PC-3 (cell line): ENCODE measurements at regions not wholly inside any gene's neighbourhood (a gene's known extent, or its start where the extent isn't known, plus 50 kb on each side); places are given as distances from the start of the nearest gene placed in this dataset.
"Not testable (repeated sequence)": the region's sequence is repeated elsewhere in the genome, so short reads cannot be mapped to it uniquely, and the experiment has no call there.

Experiments
- ATAC-seq: fragments of 200-7000 bp; cut with Tn5 transposase; 2 replicates; pipeline ENCODE4 v1.9.1; 2020; ENCODE audit warnings: mild to moderate bottlenecking, moderate library complexity
- BruUV-seq: library from RNA; stranded (reverse); fragments of 400-500 nt; replicated peaks from 2 replicates; lab custom pipeline; 2021; lab: Mats Ljungman, UMichigan
- CTCF ChIA-PET: fragments of 300-600 bp; sonication (Branson Sonifier 250); formaldehyde crosslinking; loops from one replicate; lab custom pipeline; 2022; ENCODE audit warnings: antibody characterized with exemption; lab: Charles Lee
- POLR2A ChIA-PET: fragments of 300-600 bp; sonication (Branson Sonifier 250); formaldehyde crosslinking; loops from one replicate; lab custom pipeline; 2022; ENCODE audit warnings: antibody characterized with exemption; ENCODE audit not compliant: unreplicated experiment; lab: Charles Lee
- DNase-seq: peaks from one replicate; pipeline ENCODE4 v3.0.0-alpha.2; 2015
- H2AFZ ChIP-seq: fragments of 300-600 bp; sonication (generic); 2 replicates; pipeline ENCODE4 v1.6.0; 2016; ENCODE audit warnings: antibody characterized with exemption, low read length
- H3F3A ChIP-seq: fragments of 300-600 bp; sonication (generic); one replicate; pipeline ENCODE4 v1.6.0; 2017; ENCODE audit warnings: antibody characterized with exemption, low read length, control low read depth, mild to moderate bottlenecking; ENCODE audit not compliant: unreplicated experiment
- H3K27ac ChIP-seq: fragments of 300-600 bp; sonication (generic); 2 replicates; pipeline ENCODE4 v1.5.1; 2016; ENCODE audit warnings: mild to moderate bottlenecking, low read length
- H3K27me3 ChIP-seq: fragments of 300-600 bp; sonication (generic); 2 replicates; pipeline ENCODE4 v1.6.1; 2016; ENCODE audit warnings: low read length, mixed read lengths
- H3K36me3 ChIP-seq: fragments of 300-600 bp; sonication (generic); 2 replicates; pipeline ENCODE4 v1.6.1; 2016; ENCODE audit warnings: low read depth, mixed run types, low read length, mixed read lengths
- H3K4me1 ChIP-seq: fragments of 300-600 bp; sonication (generic); 2 replicates; pipeline ENCODE4 v1.5.1; 2016; ENCODE audit warnings: low read length; ENCODE audit not compliant: insufficient read depth
- H3K4me2 ChIP-seq: fragments of 300-600 bp; sonication (generic); 2 replicates; pipeline ENCODE4 v1.6.0; 2016; ENCODE audit warnings: low read length
- H3K4me3 ChIP-seq: fragments of 300-600 bp; sonication (generic); 2 replicates; pipeline ENCODE4 v1.5.1; 2016; ENCODE audit warnings: mild to moderate bottlenecking, low read length, mixed read lengths
- H3K79me2 ChIP-seq: fragments of 300-600 bp; sonication (generic); 2 replicates; pipeline ENCODE4 v1.6.1; 2017; ENCODE audit warnings: low read length, mixed read lengths
- H3K9ac ChIP-seq: fragments of 300-600 bp; sonication (generic); 2 replicates; pipeline ENCODE4 v1.6.0; 2016; ENCODE audit warnings: mild to moderate bottlenecking, low read length
- H3K9me2 ChIP-seq: fragments of 300-600 bp; sonication (generic); replicated peaks from 2 replicates; pipeline ENCODE4 v1.6.1; 2016; ENCODE audit warnings: mixed run types, low read length, mixed read lengths
- H3K9me3 ChIP-seq: fragments of 300-600 bp; sonication (generic); 2 replicates; pipeline ENCODE4 v1.6.1; 2016; ENCODE audit warnings: low read length, mixed read lengths
- H4K20me1 ChIP-seq: fragments of 300-600 bp; sonication (generic); 2 replicates; pipeline ENCODE4 v1.6.1; 2016; ENCODE audit warnings: low read length, mixed read lengths
- intact Hi-C: fragments of 100-400 bp; cut with micrococcal nuclease; formaldehyde crosslinking; loops from 2 replicates; pipeline ENCODE4 v1.9.0; 2023

DNA sequence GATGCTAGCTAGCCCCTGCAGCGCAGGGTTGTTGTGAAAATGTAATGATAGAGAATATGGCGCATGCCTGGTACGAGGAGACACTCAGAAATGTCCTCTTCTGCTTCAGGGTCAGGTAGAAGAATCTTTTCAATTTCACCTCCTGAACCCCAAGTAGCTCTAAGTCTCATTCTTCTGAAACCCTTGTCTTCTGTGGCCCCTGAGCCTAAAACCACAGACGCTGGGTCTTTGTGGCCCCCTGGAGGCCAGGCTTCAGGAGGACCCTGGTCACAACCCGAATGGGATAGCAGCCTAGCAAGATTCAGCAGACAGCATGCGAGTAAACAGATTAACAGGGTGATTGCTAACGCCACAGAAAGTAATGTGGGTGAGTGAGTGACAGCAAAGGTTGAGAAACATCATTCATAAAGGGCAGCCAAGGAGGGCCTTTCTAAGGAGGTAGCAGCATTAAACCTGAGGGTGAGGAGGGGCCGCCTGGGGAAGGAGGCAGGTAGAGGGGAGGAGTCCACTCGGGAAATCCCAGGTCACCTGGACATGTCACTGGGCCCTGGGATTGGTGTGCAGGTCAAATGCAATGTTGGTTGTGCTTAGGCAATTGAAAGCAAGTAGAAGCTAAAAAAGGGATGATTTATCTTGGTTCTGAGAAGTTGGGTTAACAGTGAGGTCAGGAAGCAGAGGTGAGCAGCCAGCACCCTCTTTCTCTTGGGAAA is 82.2 kb downstream of the ARHGAP11B start:
- not testable (repeated sequence) for BruUV-seq

GRCh38 chr15:30708809-30709208 is 82.9 kb downstream of the ARHGAP11B start:
- DNase-seq (peak; percentile 4), ATAC-seq (peak; percentile 59; the same call in 1 of the 2 replicates)
- H3K4me2 ChIP-seq, H3K4me3 ChIP-seq, H3K9me2 ChIP-seq, H4K20me1 ChIP-seq, POLR2A ChIA-PET, H3K4me1 ChIP-seq, H3F3A ChIP-seq, H3K27ac ChIP-seq, H3K27me3 ChIP-seq, H3K9ac ChIP-seq, CTCF ChIA-PET, H3K36me3 ChIP-seq, BruUV-seq, intact Hi-C loops, H3K79me2 ChIP-seq, H3K9me3 ChIP-seq, H2AFZ ChIP-seq: not testable (repeated sequence)

More for the DNA sequence above, 82.2 kb downstream of the ARHGAP11B start:
- H3K4me2 ChIP-seq, H3K9me3 ChIP-seq, H3K27ac ChIP-seq, H4K20me1 ChIP-seq, H3K27me3 ChIP-seq, H2AFZ ChIP-seq, ATAC-seq, H3K36me3 ChIP-seq, H3K79me2 ChIP-seq, POLR2A ChIA-PET, H3K9me2 ChIP-seq, H3K4me3 ChIP-seq, H3F3A ChIP-seq, CTCF ChIA-PET, H3K9ac ChIP-seq, intact Hi-C loops, DNase-seq, H3K4me1 ChIP-seq: not testable (repeated sequence)

GRCh38 chr15:30718038-30718643 is 92.2 kb downstream of the ARHGAP11B start:
- intact Hi-C loops, BruUV-seq: not testable (repeated sequence)

GRCh38 chr15:30719363-30719762 is 93.4 kb downstream of the ARHGAP11B start:
- H3K27me3 ChIP-seq, H3K9me2 ChIP-seq, H3K79me2 ChIP-seq, BruUV-seq, H3K4me3 ChIP-seq, H3F3A ChIP-seq, H3K4me1 ChIP-seq, intact Hi-C loops, DNase-seq, CTCF ChIA-PET, H3K4me2 ChIP-seq, H3K27ac ChIP-seq, H2AFZ ChIP-seq, H3K9ac ChIP-seq, POLR2A ChIA-PET, H3K36me3 ChIP-seq, ATAC-seq, H3K9me3 ChIP-seq, H4K20me1 ChIP-seq: not testable (repeated sequence)

More at GRCh38 chr15:30718038-30718643, 92.2 kb downstream of the ARHGAP11B start:
- H3K9ac ChIP-seq, H3F3A ChIP-seq, H3K36me3 ChIP-seq, POLR2A ChIA-PET, H3K4me1 ChIP-seq, ATAC-seq, H2AFZ ChIP-seq, H3K4me2 ChIP-seq, H3K27ac ChIP-seq, H4K20me1 ChIP-seq, DNase-seq, CTCF ChIA-PET, H3K9me3 ChIP-seq, H3K79me2 ChIP-seq, H3K4me3 ChIP-seq, H3K27me3 ChIP-seq, H3K9me2 ChIP-seq: not testable (repeated sequence)

DNA sequence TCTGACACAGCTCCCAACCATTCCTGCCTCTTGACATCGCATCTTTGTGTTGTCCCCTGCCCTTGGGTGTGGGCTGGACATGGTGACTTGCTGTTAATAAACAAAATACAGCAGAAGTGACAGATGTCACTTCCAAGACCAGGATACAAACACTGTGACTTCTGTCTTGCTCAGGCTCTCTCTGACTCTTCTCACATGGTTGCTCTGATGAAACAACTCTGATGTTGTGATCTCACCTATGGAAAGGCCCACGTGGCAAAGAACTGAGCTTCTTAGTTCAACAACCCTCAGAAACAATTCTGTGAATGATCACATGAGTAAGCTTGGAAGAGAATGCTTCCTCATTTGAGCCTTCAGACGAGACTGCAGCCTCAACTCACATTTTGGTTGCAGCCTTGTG is 94.9 kb downstream of the ARHGAP11B start:
- H3K9ac ChIP-seq, H3K4me1 ChIP-seq, H3K9me2 ChIP-seq, BruUV-seq, H4K20me1 ChIP-seq, H3F3A ChIP-seq, intact Hi-C loops, H3K9me3 ChIP-seq, H3K4me2 ChIP-seq, H3K27ac ChIP-seq, H3K4me3 ChIP-seq, ATAC-seq, POLR2A ChIA-PET, H2AFZ ChIP-seq, CTCF ChIA-PET, H3K36me3 ChIP-seq, H3K27me3 ChIP-seq, H3K79me2 ChIP-seq, DNase-seq: not testable (repeated sequence)

DNA sequence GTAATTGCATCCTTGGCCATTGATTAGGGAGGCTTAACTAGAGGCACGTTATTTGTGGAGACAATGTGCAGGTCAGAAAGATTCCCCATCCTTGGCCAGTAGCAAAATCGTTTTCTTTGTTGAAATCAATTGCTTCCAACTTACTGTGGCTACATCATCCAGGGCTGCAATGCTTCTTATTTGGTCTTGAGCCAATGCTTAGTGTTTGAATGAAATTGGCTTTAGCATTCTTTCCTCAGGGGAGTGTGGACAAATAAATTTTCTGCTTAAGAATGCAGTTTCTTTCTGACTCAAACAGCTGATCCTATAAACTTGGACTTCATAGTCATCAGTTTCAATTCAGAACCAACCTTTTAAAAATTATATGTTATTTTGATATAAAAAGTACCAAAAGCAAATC is 95.6 kb downstream of the ARHGAP11B start:
- not testable (repeated sequence) for H3K36me3 ChIP-seq, BruUV-seq

More for the DNA sequence above, 95.6 kb downstream of the ARHGAP11B start:
- H3K9me2 ChIP-seq, H3K4me1 ChIP-seq, H3K27ac ChIP-seq, H3K4me3 ChIP-seq, CTCF ChIA-PET, H3F3A ChIP-seq, H2AFZ ChIP-seq, H4K20me1 ChIP-seq, intact Hi-C loops, POLR2A ChIA-PET, H3K9ac ChIP-seq, H3K4me2 ChIP-seq, H3K79me2 ChIP-seq, H3K9me3 ChIP-seq, H3K27me3 ChIP-seq, DNase-seq, ATAC-seq: not testable (repeated sequence)
